HepG2 (cell line): ENCODE measurements at regions not wholly inside any gene's neighbourhood (a gene's known extent, or its start where the extent isn't known, plus 50 kb on each side); places are given as distances from the start of the nearest gene placed in this dataset.
A peak's percentile ranks its signal among the peaks of the same experiment; 100 is the strongest.

Experiments
- DMAP1 ChIP-seq: IDR thresholded peaks from 2 replicates; pipeline ENCODE4 v1.6.1; 2016
- DNMT3B ChIP-seq: conservative IDR thresholded peaks from 2 replicates; pipeline ENCODE4 v1.6.1; 2016; ENCODE audit warnings: missing biosample characterization, control low read depth
- ETV5 ChIP-seq: IDR thresholded peaks from 2 replicates; pipeline ENCODE4 v1.6.1; 2018; ENCODE audit warnings: missing biosample characterization, missing genetic modification reagents, inconsistent platforms, borderline replicate concordance
- GZF1 ChIP-seq: sonication (generic); formaldehyde crosslinking; IDR thresholded peaks from 2 replicates; pipeline ENCODE4 v1.5.1; 2020; ENCODE audit warnings: mild to moderate bottlenecking, missing genetic modification reagents
- HNRNPL ChIP-seq: fragments of 200-400 bp; formaldehyde crosslinking; IDR thresholded peaks from 2 replicates; pipeline ENCODE4 v1.6.1; 2017; ENCODE audit warnings: mild to moderate bottlenecking, low read depth, low read length
- MIER2 ChIP-seq: IDR thresholded peaks from 2 replicates; pipeline ENCODE4 v1.6.1; 2016; ENCODE audit warnings: missing biosample characterization, missing genetic modification reagents
- MIER3 ChIP-seq: IDR thresholded peaks from 2 replicates; pipeline ENCODE4 v1.6.1; 2016; ENCODE audit warnings: missing compliant biosample characterization, borderline replicate concordance
- MYC ChIP-seq: sonication (generic); formaldehyde crosslinking; IDR thresholded peaks from 2 replicates; pipeline ENCODE4 v1.9.0; 2021; ENCODE audit warnings: missing genetic modification reagents, borderline replicate concordance
- NPAS2 ChIP-seq: sonication (generic); formaldehyde crosslinking; IDR thresholded peaks from 2 replicates; pipeline ENCODE4 v1.8.0; 2022; ENCODE audit warnings: mild to moderate bottlenecking, missing genetic modification reagents, borderline replicate concordance
- NR2F1 ChIP-seq, 2 experiments: fragments of 450-650 bp in 1 of 2; formaldehyde crosslinking in 1 of 2; IDR thresholded peaks; 2 replicates each; pipeline versions ENCODE4 v1.5.0 to v1.6.1; 2016 to 2020; ENCODE audit warnings: mild to moderate bottlenecking in 1 of 2, missing compliant biosample characterization in 1 of 2, missing genetic modification reagents in 1 of 2, moderate library complexity in 1 of 2
- NRL ChIP-seq: sonication (generic); formaldehyde crosslinking; IDR thresholded peaks from 2 replicates; pipeline ENCODE4 v1.5.0; 2020; ENCODE audit warnings: missing genetic modification reagents, mild to moderate bottlenecking, moderate library complexity, borderline replicate concordance
- SETDB1 ChIP-seq: sonication (generic); formaldehyde crosslinking; IDR thresholded peaks from 2 replicates; pipeline ENCODE4 v1.5.1; 2020; ENCODE audit warnings: missing genetic modification reagents, mild to moderate bottlenecking, borderline replicate concordance
- SRSF1 ChIP-seq: fragments of 200-400 bp; formaldehyde crosslinking; optimal IDR thresholded peaks from 2 replicates; pipeline ENCODE3; 2017; ENCODE audit warnings: mild to moderate bottlenecking, low read depth, low read length, moderate library complexity
- STAG1 ChIP-seq: sonication (generic); formaldehyde crosslinking; IDR thresholded peaks from 2 replicates; pipeline ENCODE4 v1.4.0; 2020; ENCODE audit warnings: missing genetic modification reagents
- XBP1 ChIP-seq: sonication (generic); formaldehyde crosslinking; IDR thresholded peaks from 2 replicates; pipeline ENCODE4 v1.5.0; 2020; ENCODE audit warnings: missing genetic modification reagents
- ZNF121 ChIP-seq: sonication (generic); formaldehyde crosslinking; IDR thresholded peaks from 2 replicates; pipeline ENCODE4 v1.5.0; 2020; ENCODE audit warnings: mild to moderate bottlenecking, missing genetic modification reagents
- ZNF256 ChIP-seq: sonication (generic); formaldehyde crosslinking; conservative IDR thresholded peaks from 2 replicates; pipeline ENCODE4 v1.4.0; 2020; ENCODE audit warnings: missing genetic modification reagents
- ZNF30 ChIP-seq: sonication (generic); formaldehyde crosslinking; IDR thresholded peaks from 2 replicates; pipeline ENCODE4 v1.5.0; 2020; ENCODE audit warnings: mild to moderate bottlenecking, missing genetic modification reagents
- ZNF350 ChIP-seq: sonication (generic); formaldehyde crosslinking; IDR thresholded peaks from 2 replicates; pipeline ENCODE4 v1.4.0; 2020; ENCODE audit warnings: mild to moderate bottlenecking, low read depth, missing genetic modification reagents, borderline replicate concordance
- ZNF382 ChIP-seq: sonication (generic); formaldehyde crosslinking; IDR thresholded peaks from 2 replicates; pipeline ENCODE4 v1.5.0; 2020; ENCODE audit warnings: missing genetic modification reagents, mild to moderate bottlenecking, borderline replicate concordance
- ZNF44 ChIP-seq: sonication (generic); formaldehyde crosslinking; IDR thresholded peaks from 2 replicates; pipeline ENCODE4 v1.5.1; 2020; ENCODE audit warnings: mild to moderate bottlenecking, missing genetic modification reagents
- ZNF530 ChIP-seq: sonication (generic); formaldehyde crosslinking; IDR thresholded peaks from 2 replicates; pipeline ENCODE4 v1.5.0; 2020; ENCODE audit warnings: low read depth, mild to moderate bottlenecking, missing genetic modification reagents
- TF ChIP-seq, protein P1 (sequence below): sonication (generic); formaldehyde crosslinking; conservative IDR thresholded peaks from 2 replicates; pipeline ENCODE4 v1.4.0; 2020; ENCODE audit warnings: missing genetic modification reagents
- TF ChIP-seq, protein P2 (sequence below): sonication (generic); formaldehyde crosslinking; IDR thresholded peaks from 2 replicates; pipeline ENCODE4 v1.8.0; 2022; ENCODE audit warnings: missing genetic modification reagents, mild to moderate bottlenecking, moderate library complexity, borderline replicate concordance
- TF ChIP-seq, protein P3 (sequence below): sonication (generic); formaldehyde crosslinking; IDR thresholded peaks from 2 replicates; pipeline ENCODE4 v1.5.1; 2020; ENCODE audit warnings: missing genetic modification reagents, mild to moderate bottlenecking, borderline replicate concordance

DNA sequence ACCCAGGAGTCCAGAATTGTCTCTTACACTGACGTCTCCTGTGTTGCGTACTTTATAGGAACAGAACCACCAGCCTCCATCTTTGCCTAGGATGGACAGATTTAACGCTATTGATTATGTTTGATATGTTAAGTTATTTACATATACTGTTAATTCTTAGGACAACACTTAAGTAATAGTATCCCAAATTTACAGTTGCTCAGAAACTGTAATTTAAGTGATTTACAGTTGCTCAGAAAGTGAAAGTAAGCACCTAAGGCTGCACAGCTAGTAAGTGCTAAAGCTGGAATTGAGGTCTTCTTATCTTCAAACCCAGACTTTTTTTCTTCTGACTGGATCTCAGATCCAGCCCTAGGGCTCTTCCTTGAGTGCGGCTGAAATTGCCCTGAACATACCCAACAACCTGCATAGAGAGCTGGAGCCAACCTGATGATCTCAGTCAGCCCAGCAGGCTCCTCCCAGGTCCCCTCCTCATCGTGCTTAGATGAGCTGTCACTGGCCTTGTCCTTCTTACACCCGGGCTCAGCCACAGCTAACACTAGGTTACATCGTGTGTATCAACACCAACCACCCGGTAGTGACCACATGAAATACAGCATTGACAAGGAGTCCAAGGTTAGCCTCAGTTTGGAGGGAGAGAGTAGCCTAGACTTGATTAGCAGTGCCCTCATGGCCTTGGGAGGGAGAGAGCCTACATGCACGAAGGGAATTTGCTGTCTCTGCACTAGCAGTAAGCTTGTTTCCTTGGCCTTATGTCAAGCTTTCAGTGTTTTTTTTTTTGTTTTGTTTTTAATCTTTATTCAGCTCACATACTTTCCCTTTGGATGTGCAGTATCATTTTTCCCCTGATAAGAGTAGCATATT lies 111.1 kb upstream of the ARHGAP5 start (continued):
- TF ChIP-seq, protein P1, sequence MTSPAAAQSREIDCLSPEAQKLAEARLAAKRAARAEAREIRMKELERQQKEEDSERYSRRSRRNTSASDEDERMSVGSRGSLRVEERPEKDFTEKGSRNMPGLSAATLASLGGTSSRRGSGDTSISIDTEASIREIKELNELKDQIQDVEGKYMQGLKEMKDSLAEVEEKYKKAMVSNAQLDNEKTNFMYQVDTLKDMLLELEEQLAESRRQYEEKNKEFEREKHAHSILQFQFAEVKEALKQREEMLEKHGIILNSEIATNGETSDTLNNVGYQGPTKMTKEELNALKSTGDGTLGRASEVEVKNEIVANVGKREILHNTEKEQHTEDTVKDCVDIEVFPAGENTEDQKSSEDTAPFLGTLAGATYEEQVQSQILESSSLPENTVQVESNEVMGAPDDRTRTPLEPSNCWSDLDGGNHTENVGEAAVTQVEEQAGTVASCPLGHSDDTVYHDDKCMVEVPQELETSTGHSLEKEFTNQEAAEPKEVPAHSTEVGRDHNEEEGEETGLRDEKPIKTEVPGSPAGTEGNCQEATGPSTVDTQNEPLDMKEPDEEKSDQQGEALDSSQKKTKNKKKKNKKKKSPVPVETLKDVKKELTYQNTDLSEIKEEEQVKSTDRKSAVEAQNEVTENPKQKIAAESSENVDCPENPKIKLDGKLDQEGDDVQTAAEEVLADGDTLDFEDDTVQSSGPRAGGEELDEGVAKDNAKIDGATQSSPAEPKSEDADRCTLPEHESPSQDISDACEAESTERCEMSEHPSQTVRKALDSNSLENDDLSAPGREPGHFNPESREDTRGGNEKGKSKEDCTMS (CRISPR knock-in tag): 0 out of 2 replicates have a peak, but pooled peaks have one; percentile 75
- TF ChIP-seq ZNF382 (CRISPR knock-in tag) (no peak), ZNF121 (peak; percentile 42; the same call in 1 of the 2 replicates), ZNF530 (CRISPR knock-in tag) (no peak), DNMT3B (CRISPR knock-in tag) (no peak), ZNF256 (CRISPR knock-in tag) (no peak), NRL (CRISPR knock-in tag) (no peak), ZNF44 (CRISPR knock-in tag) (no peak), NPAS2 (CRISPR knock-in tag) (no peak), NR2F1 (CRISPR knock-in tag; IDR thresholded peaks at IDR 0.05) (peak; percentile 19 to 76; a peak in 2 of 4 replicates), SETDB1 (CRISPR knock-in tag) (no peak), MIER3 (CRISPR knock-in tag) (peak; percentile 98), SRSF1 (no peak), ZNF350 (CRISPR knock-in tag) (peak; percentile 51; the same call in 1 of the 2 replicates), STAG1 (CRISPR knock-in tag) (peak; percentile 30; the same call in 1 of the 2 replicates), MIER2 (peak; percentile 86), ETV5 (CRISPR knock-in tag) (peak; percentile 80), MYC (CRISPR knock-in tag) (peak; percentile 73), HNRNPL (no peak), DMAP1 (CRISPR knock-in tag) (peak; percentile 85), XBP1 (CRISPR knock-in tag) (0 out of 2 replicates have a peak, but pooled peaks have one; percentile 36), ZNF30 (CRISPR knock-in tag) (no peak), GZF1 (CRISPR knock-in tag) (no peak; the same call in 1 of the 2 replicates)
- TF ChIP-seq, protein P2, sequence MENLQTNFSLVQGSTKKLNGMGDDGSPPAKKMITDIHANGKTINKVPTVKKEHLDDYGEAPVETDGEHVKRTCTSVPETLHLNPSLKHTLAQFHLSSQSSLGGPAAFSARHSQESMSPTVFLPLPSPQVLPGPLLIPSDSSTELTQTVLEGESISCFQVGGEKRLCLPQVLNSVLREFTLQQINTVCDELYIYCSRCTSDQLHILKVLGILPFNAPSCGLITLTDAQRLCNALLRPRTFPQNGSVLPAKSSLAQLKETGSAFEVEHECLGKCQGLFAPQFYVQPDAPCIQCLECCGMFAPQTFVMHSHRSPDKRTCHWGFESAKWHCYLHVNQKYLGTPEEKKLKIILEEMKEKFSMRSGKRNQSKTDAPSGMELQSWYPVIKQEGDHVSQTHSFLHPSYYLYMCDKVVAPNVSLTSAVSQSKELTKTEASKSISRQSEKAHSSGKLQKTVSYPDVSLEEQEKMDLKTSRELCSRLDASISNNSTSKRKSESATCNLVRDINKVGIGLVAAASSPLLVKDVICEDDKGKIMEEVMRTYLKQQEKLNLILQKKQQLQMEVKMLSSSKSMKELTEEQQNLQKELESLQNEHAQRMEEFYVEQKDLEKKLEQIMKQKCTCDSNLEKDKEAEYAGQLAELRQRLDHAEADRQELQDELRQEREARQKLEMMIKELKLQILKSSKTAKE (CRISPR knock-in tag): no peak
- TF ChIP-seq, protein P3, sequence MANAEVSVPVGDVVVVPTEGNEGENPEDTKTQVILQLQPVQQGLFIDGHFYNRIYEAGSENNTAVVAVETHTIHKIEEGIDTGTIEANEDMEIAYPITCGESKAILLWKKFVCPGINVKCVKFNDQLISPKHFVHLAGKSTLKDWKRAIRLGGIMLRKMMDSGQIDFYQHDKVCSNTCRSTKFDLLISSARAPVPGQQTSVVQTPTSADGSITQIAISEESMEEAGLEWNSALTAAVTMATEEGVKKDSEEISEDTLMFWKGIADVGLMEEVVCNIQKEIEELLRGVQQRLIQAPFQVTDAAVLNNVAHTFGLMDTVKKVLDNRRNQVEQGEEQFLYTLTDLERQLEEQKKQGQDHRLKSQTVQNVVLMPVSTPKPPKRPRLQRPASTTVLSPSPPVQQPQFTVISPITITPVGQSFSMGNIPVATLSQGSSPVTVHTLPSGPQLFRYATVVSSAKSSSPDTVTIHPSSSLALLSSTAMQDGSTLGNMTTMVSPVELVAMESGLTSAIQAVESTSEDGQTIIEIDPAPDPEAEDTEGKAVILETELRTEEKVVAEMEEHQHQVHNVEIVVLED (CRISPR knock-in tag): no peak
